Activated CD4-positive, alpha-beta T cell treated with anti-CD3 and anti-CD28 coated beads for 36 hours (primary cell): ENCODE measurements at regions not wholly inside any gene's neighbourhood (a gene's known extent, or its start where the extent isn't known, plus 50 kb on each side); places are given as distances from the start of the nearest gene placed in this dataset.
A peak's percentile ranks its signal among the peaks of the same experiment; 100 is the strongest.

ENCODE experiments used
- ATAC-seq: fragments of 200-7000 bp; cut with Tn5 transposase; one replicate; pipeline ENCODE4 v1.10.0; 2021; ENCODE audit warnings: mild to moderate bottlenecking, moderate library complexity
- CTCF ChIA-PET: fragments of 350-600 bp; sonication (Branson Sonifier 250); formaldehyde crosslinking; loops from one replicate; lab custom pipeline; 2021; ENCODE audit warnings: antibody characterized with exemption; lab: Charles Lee
- POLR2A ChIA-PET: fragments of 350-600 bp; sonication (Branson Sonifier 250); formaldehyde crosslinking; loops from one replicate; lab custom pipeline; 2021; ENCODE audit warnings: antibody characterized with exemption, inconsistent platforms; lab: Charles Lee
- DNase-seq: peaks from one replicate; pipeline ENCODE4 v3.0.0-alpha.2; 2020
- H3K27ac Mint-ChIP-seq: one replicate; pipeline ENCODE4 v1.8.0; 2021; ENCODE audit warnings: mixed read lengths
- H3K27me3 Mint-ChIP-seq: one replicate; pipeline ENCODE4 v1.8.0; 2021; ENCODE audit warnings: mixed read lengths
- H3K36me3 Mint-ChIP-seq: one replicate; pipeline ENCODE4 v1.8.0; 2021; ENCODE audit warnings: low read depth, mixed read lengths
- H3K4me1 Mint-ChIP-seq: one replicate; pipeline ENCODE4 v1.8.0; 2021; ENCODE audit warnings: mixed read lengths
- H3K4me3 Mint-ChIP-seq: one replicate; pipeline ENCODE4 v1.8.0; 2021; ENCODE audit warnings: mild to moderate bottlenecking, moderate library complexity, mixed read lengths
- H3K9me3 Mint-ChIP-seq: one replicate; pipeline ENCODE4 v1.8.0; 2021; ENCODE audit warnings: low read depth, mixed read lengths
- intact Hi-C, 2 experiments: fragments of 100-400 bp; cut with DNase I in 1 of 2; cut with micrococcal nuclease in 1 of 2; formaldehyde crosslinking; loops; one replicate each; pipeline versions ENCODE4 v1.14.2 to v1.15.1; 2022 to 2024; cut with DNase I, micrococcal nuclease

DNA sequence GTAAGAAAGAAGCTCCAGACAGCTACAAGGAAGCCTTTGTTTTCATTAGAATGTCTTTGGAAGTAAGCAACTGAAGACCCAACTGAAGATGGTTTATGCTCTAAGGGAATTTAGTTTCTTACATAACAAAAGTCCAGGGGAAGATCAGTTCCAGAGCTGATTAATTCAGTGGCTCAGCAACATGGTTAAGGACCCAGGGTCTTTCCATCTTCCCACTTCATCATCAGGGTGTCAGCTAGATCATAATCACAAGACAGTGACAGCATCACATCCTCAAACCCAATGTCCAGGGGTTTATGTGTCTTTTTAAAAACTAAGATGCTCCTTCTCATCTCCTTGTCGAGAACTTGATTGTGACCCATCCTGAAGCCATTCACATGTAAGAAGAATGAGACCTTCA lies 119.7 kb upstream of the PRDM1 start:
- CTCF ChIA-PET: interaction anchor here (0.6 kb wide), 2 partner anchors 1325 to 1937 kb away, joined by 3 to 5 read pairs; no protein-coding TSS in a partner anchor
- H3K36me3 Mint-ChIP-seq: peaks cover under 1% of the 10 kb centered on the region

DNA sequence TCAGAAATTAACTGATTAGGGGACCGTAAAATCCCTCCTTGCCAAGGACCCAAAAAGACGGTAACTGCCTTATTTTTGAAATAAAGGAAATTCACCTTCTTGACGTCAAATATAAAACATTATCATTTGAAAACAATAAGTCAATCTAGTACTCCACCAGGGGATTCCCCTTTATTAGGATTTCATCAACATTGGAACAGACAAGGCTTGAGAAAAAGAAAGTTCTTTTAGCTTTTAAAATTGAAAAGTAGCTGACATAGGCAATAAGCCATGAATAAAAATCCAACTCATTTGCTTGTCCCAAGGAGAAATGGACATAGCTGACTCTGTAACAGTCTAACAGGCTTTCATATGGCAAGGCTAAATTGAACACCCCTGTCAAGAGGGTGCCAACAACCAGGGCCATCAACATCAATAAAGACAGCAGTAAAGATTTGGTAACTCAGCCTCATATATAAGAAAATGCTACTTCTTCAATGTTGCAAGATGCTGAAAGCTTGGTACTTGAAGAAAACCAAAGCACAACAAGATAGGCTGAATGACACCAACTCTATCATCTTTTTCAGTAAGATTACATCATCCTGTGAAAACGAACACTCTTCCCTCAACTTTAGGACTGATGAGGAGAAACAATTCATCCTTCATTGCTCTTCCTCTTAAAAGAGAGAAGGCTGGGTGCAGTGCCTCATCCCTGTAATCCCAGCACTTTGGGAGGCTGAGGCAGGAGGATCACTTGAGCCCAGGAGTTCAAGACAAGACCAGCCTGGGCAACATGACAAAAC lies 121.0 kb upstream of the PRDM1 start:
- no peaks in the 10 kb centered on the region for H3K27me3 Mint-ChIP-seq
- no peak overlapping the region for H3K4me3 Mint-ChIP-seq
- ChIA-PET CTCF (interaction anchor here (0.8 to 1.0 kb wide), 2 partner anchors 22 to 49 kb away, joined by 3 read pairs; no protein-coding TSS in a partner anchor), POLR2A (no interaction called here)
- peaks cover 11% of the 10 kb centered on the region for H3K9me3 Mint-ChIP-seq
- H3K4me1 Mint-ChIP-seq: no peaks in the 10 kb centered on the region
- DNase-seq: no peak
- H3K27ac Mint-ChIP-seq: no peak overlapping the region
- H3K36me3 Mint-ChIP-seq: no peaks in the 10 kb centered on the region
- no peak for ATAC-seq
- intact Hi-C loops: no loop called here

More for the DNA sequence above, 119.7 kb upstream of the PRDM1 start:
- POLR2A ChIA-PET: interaction anchor here (0.5 kb wide), 1 partner anchor 25 kb away, joined by 3 read pairs; no protein-coding TSS in a partner anchor
- intact Hi-C loops: no loop called here
- H3K4me1 Mint-ChIP-seq: no peaks in the 10 kb centered on the region
- H3K27ac Mint-ChIP-seq: no peak overlapping the region
- DNase-seq (no peak), ATAC-seq (no peak)
- no peak overlapping the region for H3K4me3 Mint-ChIP-seq
- H3K9me3 Mint-ChIP-seq: peaks cover 13% of the 10 kb centered on the region
- H3K27me3 Mint-ChIP-seq: no peaks in the 10 kb centered on the region

DNA sequence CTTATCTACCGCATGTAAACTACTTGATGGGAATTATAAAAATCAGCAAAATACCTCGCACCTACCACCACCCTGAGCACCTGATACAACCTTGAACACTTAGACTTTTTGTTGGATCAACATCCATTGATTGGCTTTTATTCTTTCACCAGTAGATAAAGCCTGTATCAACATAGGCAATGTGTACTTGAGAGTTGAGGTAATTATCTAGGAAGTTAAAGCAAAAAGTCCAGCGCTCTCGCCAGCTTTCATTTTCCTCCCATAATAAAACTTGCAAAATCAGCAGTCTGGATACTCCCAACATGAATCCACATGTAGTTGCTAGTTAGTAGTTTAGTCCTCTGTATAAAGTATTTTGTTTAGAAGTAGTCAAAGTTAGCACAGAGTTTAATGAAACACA lies 132.0 kb upstream of the PRDM1 start:
- DNase-seq (no peak), ATAC-seq (no peak)
- Mint-ChIP-seq H3K4me3 (no peak overlapping the region), H3K9me3 (no peaks in the 10 kb centered on the region), H3K27ac (no peak overlapping the region), H3K4me1 (no peaks in the 10 kb centered on the region), H3K36me3 (no peaks in the 10 kb centered on the region), H3K27me3 (peaks cover 3% of the 10 kb centered on the region)
- ChIA-PET POLR2A (no interaction called here), CTCF (no interaction called here)
- intact Hi-C loops: no loop called here

DNA sequence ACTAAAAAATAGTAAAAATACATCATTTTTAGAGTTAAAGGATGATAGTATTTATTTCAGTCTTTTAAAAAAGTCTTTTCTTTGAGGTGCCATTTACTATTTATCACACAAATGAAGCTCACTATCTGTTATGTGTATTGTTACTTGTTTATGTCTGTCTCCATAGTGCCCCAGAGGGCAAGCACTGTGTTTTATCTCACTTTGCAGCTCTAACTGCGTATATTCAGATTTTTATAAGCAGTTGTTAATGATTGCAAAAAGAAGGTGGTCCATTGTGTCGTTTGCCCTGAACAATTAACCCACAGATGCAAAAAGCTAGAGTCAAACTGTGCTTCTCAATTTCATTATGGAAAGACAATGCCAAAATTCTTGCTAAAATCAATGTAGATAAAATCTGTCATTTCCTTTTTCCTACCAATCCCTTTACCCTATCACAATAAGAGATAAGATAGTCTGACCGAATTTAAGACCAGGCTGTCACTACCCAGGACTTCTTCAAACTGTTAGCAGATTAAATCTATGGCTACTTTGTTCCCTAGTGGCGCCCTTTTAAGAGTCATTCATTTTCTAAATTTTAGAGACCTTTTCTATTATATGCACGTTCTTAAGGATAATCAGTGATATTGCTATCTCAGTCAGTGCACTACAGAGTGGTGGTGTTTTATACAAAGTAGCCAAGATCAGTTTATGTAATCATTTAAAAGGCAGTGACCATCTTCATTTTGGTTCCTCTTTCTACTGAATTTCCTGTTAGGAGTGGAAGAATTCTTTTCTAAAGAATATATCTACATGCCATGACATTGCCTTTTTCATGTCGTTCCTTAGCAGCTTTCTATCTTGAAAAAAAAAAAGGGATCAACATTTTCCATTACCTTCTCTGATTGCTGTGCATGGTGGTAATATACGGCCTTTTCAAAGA lies 133.1 kb upstream of the PRDM1 start:
- ChIA-PET POLR2A (no interaction called here), CTCF (no interaction called here)
- H3K9me3 Mint-ChIP-seq: no peaks in the 10 kb centered on the region
- H3K27ac Mint-ChIP-seq: no peak overlapping the region
- H3K36me3 Mint-ChIP-seq: no peaks in the 10 kb centered on the region
- intact Hi-C loops: no loop called here
- H3K27me3 Mint-ChIP-seq: peaks cover 3% of the 10 kb centered on the region
- no peak for ATAC-seq
- H3K4me1 Mint-ChIP-seq: no peaks in the 10 kb centered on the region
- no peak overlapping the region for H3K4me3 Mint-ChIP-seq
- no peak for DNase-seq

DNA sequence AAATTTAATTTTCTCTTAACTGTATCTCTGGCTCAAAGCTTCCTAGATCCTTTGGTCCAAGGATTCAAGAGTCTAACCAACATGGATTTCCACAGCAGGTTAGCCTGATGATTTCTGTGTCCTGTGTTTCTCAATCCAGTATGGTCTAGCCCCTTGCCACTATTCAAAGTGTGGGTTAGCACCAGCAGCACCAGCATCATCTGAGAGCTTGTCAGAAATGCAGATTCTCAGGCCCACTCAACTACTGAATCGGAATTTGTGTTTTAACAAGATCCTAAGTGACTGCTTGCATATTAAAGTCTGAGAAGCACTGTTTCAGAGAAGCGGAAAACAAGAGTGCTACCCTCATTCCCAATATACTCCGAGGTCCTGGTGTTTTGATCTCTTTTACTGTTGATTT lies 133.8 kb upstream of the PRDM1 start:
- Mint-ChIP-seq H3K9me3 (no peaks in the 10 kb centered on the region), H3K27me3 (peaks cover 3% of the 10 kb centered on the region), H3K36me3 (no peaks in the 10 kb centered on the region), H3K4me1 (no peaks in the 10 kb centered on the region), H3K27ac (no peak overlapping the region), H3K4me3 (no peak overlapping the region)
- DNase-seq (no peak), ATAC-seq (no peak)
- POLR2A ChIA-PET: no interaction called here
- intact Hi-C loops: no loop called here
- CTCF ChIA-PET: no interaction called here

DNA sequence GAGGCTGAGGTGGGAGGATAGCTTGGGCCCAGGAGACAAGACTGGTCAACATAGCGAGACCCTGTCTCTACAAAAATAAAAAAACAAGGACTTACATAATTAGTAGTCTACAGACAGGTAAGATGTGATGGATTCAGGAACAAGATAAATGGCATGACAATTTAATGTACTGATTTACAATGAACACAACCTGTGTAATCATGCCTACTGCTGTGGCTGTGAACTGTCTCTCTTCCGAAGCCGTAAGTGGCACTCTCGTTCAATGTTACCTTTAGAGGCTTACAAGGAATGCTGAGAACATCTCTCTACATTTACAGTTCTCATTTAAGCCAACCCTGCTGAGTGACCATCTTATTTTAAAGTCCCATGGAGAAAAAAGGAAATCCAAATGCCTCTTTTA lies 134.8 kb upstream of the PRDM1 start:
- Mint-ChIP-seq H3K4me3 (no peak overlapping the region), H3K36me3 (no peaks in the 10 kb centered on the region), H3K9me3 (no peaks in the 10 kb centered on the region), H3K4me1 (no peaks in the 10 kb centered on the region), H3K27ac (no peak overlapping the region), H3K27me3 (no peaks in the 10 kb centered on the region)
- ATAC-seq: no peak
- DNase-seq: no peak
- ChIA-PET CTCF (interaction anchor here (0.7 to 1.2 kb wide), 2 partner anchors 30 to 80 kb away, joined by 3 read pairs; no protein-coding TSS in a partner anchor), POLR2A (no interaction called here)
- intact Hi-C loops: no loop called here

DNA sequence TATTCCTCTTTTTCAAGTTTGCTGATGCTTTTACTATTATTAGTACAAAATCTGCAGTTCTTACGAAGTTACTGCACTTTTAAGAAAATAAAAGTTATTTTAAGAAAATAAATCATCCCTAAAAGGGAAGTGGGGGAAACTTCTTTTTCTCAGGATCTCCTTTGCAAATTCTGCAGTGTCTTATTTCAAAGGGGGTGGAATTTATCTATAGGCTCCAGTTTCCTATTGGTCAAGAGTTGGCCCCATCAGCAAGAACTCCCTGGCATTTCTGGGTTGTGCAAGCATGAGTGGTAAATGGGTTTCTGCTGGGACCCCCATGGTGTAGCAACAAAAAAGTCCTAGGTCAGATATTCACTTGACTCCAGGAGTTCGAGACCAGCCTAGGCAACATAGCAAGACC lies 136.3 kb upstream of the PRDM1 start:
- Mint-ChIP-seq H3K4me3 (no peak overlapping the region), H3K27ac (no peak overlapping the region), H3K27me3 (peaks cover 7% of the 10 kb centered on the region), H3K36me3 (no peaks in the 10 kb centered on the region), H3K9me3 (no peaks in the 10 kb centered on the region), H3K4me1 (no peaks in the 10 kb centered on the region)
- ChIA-PET CTCF (no interaction called here), POLR2A (interaction anchor here (0.6 kb wide), 2 partner anchors 376 to 591 kb away, joined by 3 to 4 read pairs; no protein-coding TSS in a partner anchor)
- no peak for DNase-seq
- ATAC-seq: no peak
- intact Hi-C loops: no loop called here

DNA sequence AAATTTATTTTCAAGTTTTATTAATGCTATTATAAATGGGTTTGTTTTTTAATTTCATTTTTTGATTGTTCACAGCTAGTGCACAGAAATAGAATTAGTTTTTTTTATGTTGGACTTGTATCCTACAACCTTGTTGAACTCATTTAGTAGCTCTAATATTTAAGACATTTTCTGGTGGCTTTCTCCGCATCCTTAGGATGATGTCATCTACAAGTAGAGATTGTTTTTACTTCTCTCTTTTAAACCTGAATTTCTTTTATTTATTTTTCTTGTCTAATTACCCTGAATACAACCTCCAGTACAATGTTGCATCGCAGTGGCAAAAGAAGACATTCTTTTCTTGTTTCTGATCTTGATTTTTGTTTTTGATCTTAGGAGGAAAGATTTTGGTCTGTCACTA lies 142.6 kb upstream of the PRDM1 start:
- no peak for DNase-seq
- intact Hi-C loops: no loop called here
- no peaks in the 10 kb centered on the region for H3K9me3 Mint-ChIP-seq
- no peak overlapping the region for H3K27ac Mint-ChIP-seq
- CTCF ChIA-PET: interaction anchor here (1.1 kb wide), 1 partner anchor 22 kb away, joined by 3 read pairs; no protein-coding TSS in a partner anchor
- H3K4me1 Mint-ChIP-seq: peaks cover 11% of the 10 kb centered on the region
- peaks cover 10% of the 10 kb centered on the region for H3K27me3 Mint-ChIP-seq
- ATAC-seq: no peak
- POLR2A ChIA-PET: no interaction called here
- no peak overlapping the region for H3K4me3 Mint-ChIP-seq
- no peaks in the 10 kb centered on the region for H3K36me3 Mint-ChIP-seq

DNA sequence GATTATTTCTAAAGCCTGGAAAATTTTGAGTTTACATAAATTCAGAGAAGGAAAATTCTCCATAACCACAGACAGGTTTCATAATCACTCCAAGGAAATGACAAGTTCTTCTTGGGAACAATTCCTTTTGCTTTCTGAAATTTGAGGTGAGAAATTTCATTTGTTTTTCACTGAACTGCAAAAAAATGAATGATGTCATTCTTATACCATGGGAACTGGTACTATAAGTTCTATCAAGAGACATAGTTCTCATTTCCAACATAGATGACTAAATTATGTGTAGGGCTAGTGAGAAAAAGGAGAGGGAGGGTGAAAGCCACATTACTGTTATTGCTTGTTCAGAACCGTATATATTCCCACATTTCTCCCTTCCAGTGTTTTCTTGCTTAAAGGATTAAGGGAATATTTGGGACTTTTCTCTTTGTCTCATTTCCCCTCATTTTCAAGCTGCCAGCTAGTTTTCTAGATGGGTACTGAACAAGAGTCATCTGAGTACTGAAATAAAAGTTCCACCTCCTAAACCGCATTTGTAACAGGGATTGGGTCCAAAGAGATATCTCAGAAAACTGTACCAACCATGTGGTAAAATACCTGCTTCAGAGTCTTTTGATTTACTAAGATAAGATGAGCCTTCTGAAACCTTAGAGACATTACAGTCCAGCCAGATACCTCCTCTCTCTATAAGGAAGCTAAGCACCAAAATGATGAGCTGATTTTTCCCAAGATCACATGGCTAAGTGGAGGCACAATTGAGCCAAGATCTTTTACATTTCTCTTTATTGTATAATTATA lies 144.3 kb upstream of the PRDM1 start:
- Mint-ChIP-seq H3K9me3 (no peaks in the 10 kb centered on the region), H3K4me1 (peaks cover 11% of the 10 kb centered on the region), H3K27ac (no peak overlapping the region), H3K4me3 (no peak overlapping the region), H3K27me3 (peaks cover 13% of the 10 kb centered on the region), H3K36me3 (no peaks in the 10 kb centered on the region)
- peak; percentile 64 for ATAC-seq
- intact Hi-C loops: no loop called here
- ChIA-PET CTCF (interaction anchor here (0.7 kb wide), 1 partner anchor 35 kb away, joined by 3 read pairs; no protein-coding TSS in a partner anchor), POLR2A (interaction anchor here (0.7 kb wide), 1 partner anchor 25 kb away, joined by 3 read pairs; no protein-coding TSS in a partner anchor)
- no peak for DNase-seq

DNA sequence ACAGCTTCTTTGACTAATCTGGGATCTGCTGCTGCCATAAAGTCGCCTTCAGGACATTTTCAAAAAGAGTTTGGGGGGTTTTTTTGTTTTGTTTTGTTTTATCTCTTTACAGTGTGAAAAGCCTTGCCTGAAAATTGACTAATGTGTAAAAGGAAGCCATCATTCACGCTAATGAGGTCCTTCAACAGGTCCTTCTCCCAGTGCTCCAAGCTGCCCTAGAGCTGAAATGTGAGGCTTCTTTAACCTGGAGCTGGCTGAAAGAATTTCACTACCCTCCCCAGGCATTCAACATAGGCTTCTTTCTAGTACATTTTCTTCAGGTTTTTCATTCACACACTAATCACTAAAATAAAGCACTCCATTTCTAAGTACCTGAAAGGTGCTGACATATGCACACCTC lies 145.1 kb upstream of the PRDM1 start:
- Mint-ChIP-seq H3K4me3 (no peak overlapping the region), H3K36me3 (no peaks in the 10 kb centered on the region), H3K27me3 (peaks cover 12% of the 10 kb centered on the region), H3K9me3 (no peaks in the 10 kb centered on the region), H3K4me1 (peaks cover 11% of the 10 kb centered on the region), H3K27ac (no peak overlapping the region)
- DNase-seq (no peak), ATAC-seq (no peak)
- POLR2A ChIA-PET: interaction anchor here (0.7 kb wide), 1 partner anchor 26 kb away, joined by 3 read pairs; no protein-coding TSS in a partner anchor
- CTCF ChIA-PET: no interaction called here
- intact Hi-C loops: no loop called here

DNA sequence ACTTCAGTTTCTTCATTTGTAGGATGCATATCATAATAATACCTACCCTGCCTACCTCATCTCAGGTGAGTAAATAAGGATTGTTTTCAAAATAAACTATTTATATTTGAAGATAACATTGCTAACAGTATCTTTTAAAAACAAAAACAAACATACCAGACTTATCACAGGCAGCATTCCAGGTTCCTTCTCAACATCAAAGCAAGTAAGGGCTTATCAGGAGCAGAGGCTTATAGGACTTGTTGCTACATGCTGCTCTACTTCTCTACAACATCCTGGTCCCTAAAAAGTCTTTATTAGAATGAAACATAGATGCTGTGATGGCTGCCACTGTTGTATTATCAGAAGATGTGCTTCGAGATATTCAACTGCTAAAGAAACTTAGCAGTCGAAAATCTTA lies 149.2 kb upstream of the PRDM1 start:
- H3K4me1 Mint-ChIP-seq: peaks cover 4% of the 10 kb centered on the region
- H3K27ac Mint-ChIP-seq: no peak overlapping the region
- ATAC-seq (no peak), DNase-seq (no peak)
- no peak overlapping the region for H3K4me3 Mint-ChIP-seq
- POLR2A ChIA-PET: no interaction called here
- CTCF ChIA-PET: interaction anchor here (0.7 kb wide), 1 partner anchor 140 kb away, joined by 3 read pairs; no protein-coding TSS in a partner anchor
- intact Hi-C loops: no loop called here
- peaks cover 3% of the 10 kb centered on the region for H3K27me3 Mint-ChIP-seq
- H3K36me3 Mint-ChIP-seq: no peaks in the 10 kb centered on the region
- peaks cover 2% of the 10 kb centered on the region for H3K9me3 Mint-ChIP-seq
